NCI-H1417 (cell line): ENCODE measurements at regions not wholly inside any gene's neighbourhood (a gene's known extent, or its start where the extent isn't known, plus 50 kb on each side); places are given as distances from the start of the nearest gene placed in this dataset.

ENCODE experiments used
- DNase-seq, 3 experiments: peaks; one replicate each; lab custom pipeline; 2025; lab: John Stamatoyannopoulos, UW

- no peak for DNase-seq
Measured at GRCh38 chr17:77474292-77474988, 333.7 kb downstream of the SEC14L1 start.

- DNase-seq = no peak
Measured at GRCh38 chr17:77475016-77475976, 334.5 kb downstream of the SEC14L1 start.

GRCh38 chr17:77476006-77476405 is 335.2 kb downstream of the SEC14L1 start:
- no peak for DNase-seq

- DNase-seq = no peak
Measured at GRCh38 chr17:77476498-77476897, 335.7 kb downstream of the SEC14L1 start.

- DNase-seq = no peak
Measured at GRCh38 chr17:77476931-77477805, 336.4 kb downstream of the SEC14L1 start.

- DNase-seq = no peak
Measured at GRCh38 chr17:77478281-77478680, 337.5 kb downstream of the SEC14L1 start.

GRCh38 chr17:77478899-77479298 is 338.1 kb downstream of the SEC14L1 start:
- DNase-seq = no peak

GRCh38 chr17:77479372-77480198 is 338.8 kb downstream of the SEC14L1 start:
- no peak for DNase-seq

GRCh38 chr17:77480199-77480508 is 339.4 kb downstream of the SEC14L1 start:
- no peak for DNase-seq

GRCh38 chr17:77480509-77481215 is 339.9 kb downstream of the SEC14L1 start:
- DNase-seq = no peak

GRCh38 chr17:77481476-77482374 is 341.0 kb downstream of the SEC14L1 start:
- no peak for DNase-seq

- DNase-seq = no peak
Measured at GRCh38 chr17:77482375-77483127, 341.8 kb downstream of the SEC14L1 start.

- no peak for DNase-seq
Measured at GRCh38 chr17:77483128-77483598, 342.4 kb downstream of the SEC14L1 start.

GRCh38 chr17:77484111-77484510 is 343.3 kb downstream of the SEC14L1 start:
- DNase-seq = no peak

- no peak for DNase-seq
Measured at GRCh38 chr17:77485089-77485833, 344.5 kb downstream of the SEC14L1 start.

GRCh38 chr17:77487211-77487629 is 346.5 kb downstream of the SEC14L1 start:
- no peak for DNase-seq

- no peak for DNase-seq
Measured at GRCh38 chr17:77487677-77488530, 347.1 kb downstream of the SEC14L1 start.
